H9 (cell line): ENCODE measurements at regions not wholly inside any gene's neighbourhood (a gene's known extent, or its start where the extent isn't known, plus 50 kb on each side); places are given as distances from the start of the nearest gene placed in this dataset.

Source experiments
- DNase-seq: peaks from one replicate; pipeline ENCODE4 v3.0.0-alpha.2; 2017
- H2AFZ ChIP-seq: one replicate; pipeline ENCODE4 v1.6.1; 2013; ENCODE audit warnings: mild to moderate bottlenecking, low read length, control low read depth, moderate library complexity
- H2AK5ac ChIP-seq: 2 replicates; pipeline ENCODE4 v1.6.1; 2013; ENCODE audit warnings: low read length, control low read depth, mixed read lengths; ENCODE audit not compliant: insufficient read length
- H2BK120ac ChIP-seq: one replicate; pipeline ENCODE4 v1.6.1; 2013; ENCODE audit warnings: low read depth, mild to moderate bottlenecking, low read length, control low read depth, inconsistent platforms; ENCODE audit not compliant: poor library complexity, severe bottlenecking
- H2BK12ac ChIP-seq: 2 replicates; pipeline ENCODE4 v1.6.1; 2013; ENCODE audit warnings: low read length, control low read depth, mixed read lengths, low read depth; ENCODE audit not compliant: insufficient read length
- H2BK15ac ChIP-seq: 2 replicates; pipeline ENCODE4 v1.6.1; 2013; ENCODE audit warnings: low read depth, low read length, control low read depth
- H2BK20ac ChIP-seq: one replicate; pipeline ENCODE4 v1.6.1; 2013; ENCODE audit warnings: low read depth, mild to moderate bottlenecking, low read length, control low read depth, inconsistent platforms; ENCODE audit not compliant: poor library complexity, severe bottlenecking
- H2BK5ac ChIP-seq: 2 replicates; pipeline ENCODE4 v1.6.1; 2013; ENCODE audit warnings: low read length, control low read depth, mixed read lengths; ENCODE audit not compliant: insufficient read length
- H3K14ac ChIP-seq: 2 replicates; pipeline ENCODE4 v1.6.1; 2013; ENCODE audit warnings: low read length, control low read depth; ENCODE audit not compliant: insufficient read depth
- H3K18ac ChIP-seq: 2 replicates; pipeline ENCODE4 v1.6.1; 2013; ENCODE audit warnings: low read depth, mild to moderate bottlenecking, mixed read lengths, low read length, control low read depth; ENCODE audit not compliant: insufficient read length
- H3K23ac ChIP-seq: 2 replicates; pipeline ENCODE4 v1.6.1; 2013; ENCODE audit warnings: low read length, control low read depth, mixed read lengths, low read depth; ENCODE audit not compliant: insufficient read length
- H3K23me2 ChIP-seq: 2 replicates; pipeline ENCODE4 v1.6.1; 2013; ENCODE audit warnings: low read depth, mild to moderate bottlenecking, mixed read lengths, low read length, control low read depth; ENCODE audit not compliant: insufficient read length, poor library complexity, severe bottlenecking
- H3K27ac ChIP-seq: 2 replicates; pipeline ENCODE4 v1.5.1; 2013; ENCODE audit warnings: low read length, control low read depth, mixed read lengths, low read depth; ENCODE audit not compliant: insufficient read length
- H3K27me3 ChIP-seq: 2 replicates; pipeline ENCODE4 v1.6.1; 2013; ENCODE audit warnings: low read length, control low read depth, inconsistent platforms; ENCODE audit not compliant: insufficient read depth
- H3K4ac ChIP-seq: 2 replicates; pipeline ENCODE4 v1.6.1; 2013; ENCODE audit warnings: low read depth, mild to moderate bottlenecking, control low read depth, inconsistent platforms, low read length, moderate library complexity
- H3K4me1 ChIP-seq: 2 replicates; pipeline ENCODE4 v1.6.1; 2013; ENCODE audit warnings: low read length, control low read depth, inconsistent platforms; ENCODE audit not compliant: insufficient read depth
- H3K4me2 ChIP-seq: 2 replicates; pipeline ENCODE4 v1.6.1; 2013; ENCODE audit warnings: low read length, control low read depth, mixed read lengths; ENCODE audit not compliant: insufficient read length, insufficient read depth
- H3K56ac ChIP-seq: 2 replicates; pipeline ENCODE4 v1.6.1; 2013; ENCODE audit warnings: low read depth, mild to moderate bottlenecking, mixed read lengths, low read length, control low read depth; ENCODE audit not compliant: insufficient read length
- H3K79me1 ChIP-seq: 2 replicates; pipeline ENCODE4 v1.6.1; 2013; ENCODE audit warnings: low read depth, mild to moderate bottlenecking, moderate library complexity, low read length, control low read depth, inconsistent platforms; ENCODE audit not compliant: insufficient read depth, poor library complexity, severe bottlenecking
- H3K79me2 ChIP-seq: 2 replicates; pipeline ENCODE4 v1.6.1; 2013; ENCODE audit warnings: low read length, control low read depth, inconsistent platforms; ENCODE audit not compliant: insufficient read depth
- H3K9ac ChIP-seq: 2 replicates; pipeline ENCODE4 v1.6.1; 2013; ENCODE audit warnings: low read length, control low read depth, mixed read lengths; ENCODE audit not compliant: insufficient read length; ENCODE audit errors: extremely low read depth
- H3K9me3 ChIP-seq: one replicate; pipeline ENCODE4 v1.6.1; 2013; ENCODE audit warnings: low read depth, low read length, inconsistent platforms; ENCODE audit not compliant: control insufficient read depth
- H3T11ph ChIP-seq: one replicate; pipeline ENCODE4 v1.6.1; 2013; ENCODE audit warnings: mild to moderate bottlenecking, low read length, control low read depth, inconsistent platforms
- H4K20me1 ChIP-seq: one replicate; pipeline ENCODE4 v1.6.1; 2013; ENCODE audit not compliant: control insufficient read depth, insufficient read length, insufficient read depth
- H4K5ac ChIP-seq: 2 replicates; pipeline ENCODE4 v1.6.1; 2013; ENCODE audit warnings: low read depth, mild to moderate bottlenecking, mixed read lengths, low read length, control low read depth; ENCODE audit not compliant: insufficient read length
- H4K8ac ChIP-seq: replicated peaks from 2 replicates; pipeline ENCODE4 v1.6.1; 2013; ENCODE audit warnings: low read length, control low read depth, mixed read lengths, low read depth; ENCODE audit not compliant: insufficient read length
- H4K91ac ChIP-seq: 2 replicates; pipeline ENCODE4 v1.6.1; 2013; ENCODE audit warnings: low read depth, mild to moderate bottlenecking, moderate library complexity, mixed read lengths, low read length, control low read depth; ENCODE audit not compliant: insufficient read length
- H3K27ac Mint-ChIP-seq, 3 experiments: 2 replicates in 2 of 3; 3 replicates in 1 of 3; pipeline ENCODE4 v1.8.0; 2020 to 2021; ENCODE audit warnings: mixed read lengths in 3 of 3, mild to moderate bottlenecking in 1 of 3, moderate library complexity in 1 of 3
- H3K27me3 Mint-ChIP-seq: 2 replicates; pipeline ENCODE4 v1.8.0; 2021; ENCODE audit warnings: low read depth, mild to moderate bottlenecking, moderate library complexity, mixed read lengths
- H3K36me3 Mint-ChIP-seq, 3 experiments: 2 replicates in 2 of 3; 3 replicates in 1 of 3; pipeline ENCODE4 v1.8.0; 2020 to 2021; ENCODE audit warnings: low read depth in 3 of 3, mixed read lengths in 3 of 3; ENCODE audit not compliant: insufficient read depth in 1 of 3
- H3K4me1 Mint-ChIP-seq, 2 experiments: 2 replicates each; pipeline ENCODE4 v1.8.0; 2020; ENCODE audit warnings: mixed read lengths in 2 of 2
- H3K4me3 Mint-ChIP-seq, 2 experiments: 2 replicates in 1 of 2; 3 replicates in 1 of 2; pipeline ENCODE4 v1.8.0; 2020 to 2021; ENCODE audit warnings: mild to moderate bottlenecking in 2 of 2, mixed read lengths in 2 of 2, moderate library complexity in 1 of 2
- H3K9me3 Mint-ChIP-seq, 2 experiments: 2 replicates in 1 of 2; 3 replicates in 1 of 2; pipeline ENCODE4 v1.8.0; 2020; ENCODE audit warnings: mild to moderate bottlenecking in 2 of 2, mixed read lengths in 2 of 2, moderate library complexity in 1 of 2
- WGBS: extraction: QIAGEN DNeasy Blood & Tissue Kit; methylation state at CpG from one replicate; pipeline ENCODE4 v1.1.7; 2013; ENCODE audit warnings: missing lambda C conversion rate, low lambda C conversion rate, mixed read lengths; ENCODE audit not compliant: insufficient read length; ENCODE audit errors: extremely low coverage; 5-methylcytosine and 5-hydroxymethylcytosine counted together
- TF ChIP-seq, protein P1 (sequence below): fragments of 200-600 bp; sonication (generic); conservative IDR thresholded peaks from 3 replicates; pipeline ENCODE4 v1.8.0; 2021; ENCODE audit warnings: antibody characterized with exemption, mild to moderate bottlenecking

DNA sequence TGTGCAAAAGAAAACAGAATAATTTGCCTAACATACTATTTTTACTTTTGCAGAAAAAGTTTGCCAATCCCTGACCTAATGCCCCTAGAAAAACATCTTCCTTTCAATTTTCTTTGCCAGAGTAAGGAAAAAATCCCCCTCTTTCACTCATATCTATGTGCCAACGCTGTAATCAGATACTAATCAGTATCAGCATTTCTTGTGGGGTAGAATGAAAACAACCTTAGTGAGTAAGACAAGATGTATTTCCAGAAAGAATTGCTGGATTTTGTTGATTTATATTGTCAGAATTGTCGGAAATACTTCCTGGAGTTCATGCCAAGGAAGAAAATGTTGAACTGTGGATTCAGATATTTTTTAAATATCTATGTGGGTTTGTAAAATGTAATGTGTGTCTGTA lies 1893.8 kb downstream of the NCAM2 start:
- Histone ChIP-seq H2BK120ac (no peak overlapping the region), H4K8ac (no peak overlapping the region), H2BK20ac (no peak overlapping the region), H3K14ac (no peak overlapping the region), H4K5ac (no peak overlapping the region), H2AK5ac (no peak overlapping the region), H3K9ac (no peak overlapping the region), H3K79me1 (no peaks in the 10 kb centered on the region), H3K79me2 (no peaks in the 10 kb centered on the region), H3K56ac (no peak overlapping the region), H2BK12ac (no peak overlapping the region), H3K4me2 (no peak overlapping the region), H3K23me2 (no peaks in the 10 kb centered on the region), H3K23ac (no peak overlapping the region), H3K27me3 (no peaks in the 10 kb centered on the region), H2BK15ac (no peak overlapping the region), H4K91ac (no peak overlapping the region), H3K4me1 (no peaks in the 10 kb centered on the region; the same call in 1 of the 2 replicates), H3K18ac (no peak overlapping the region), H2AFZ (no peak overlapping the region), H2BK5ac (no peak overlapping the region), H3T11ph (no peak overlapping the region), H3K4ac (no peak overlapping the region), H4K20me1 (no peaks in the 10 kb centered on the region), H3K27ac (no peak overlapping the region), H3K9me3 (no peaks in the 10 kb centered on the region)
- no peaks in the 10 kb centered on the region for H3K27me3 Mint-ChIP-seq
- no peak overlapping the region for H3K4me3 Mint-ChIP-seq
- no CpG with 5 or more reads among the region's 2 CpGs for WGBS
- H3K9me3 Mint-ChIP-seq = peaks cover 0 to 4% of the 10 kb centered on the region in 2 experiments; a peak in 2 of 5 replicates
- no peak for DNase-seq
- TF ChIP-seq, protein P1, sequence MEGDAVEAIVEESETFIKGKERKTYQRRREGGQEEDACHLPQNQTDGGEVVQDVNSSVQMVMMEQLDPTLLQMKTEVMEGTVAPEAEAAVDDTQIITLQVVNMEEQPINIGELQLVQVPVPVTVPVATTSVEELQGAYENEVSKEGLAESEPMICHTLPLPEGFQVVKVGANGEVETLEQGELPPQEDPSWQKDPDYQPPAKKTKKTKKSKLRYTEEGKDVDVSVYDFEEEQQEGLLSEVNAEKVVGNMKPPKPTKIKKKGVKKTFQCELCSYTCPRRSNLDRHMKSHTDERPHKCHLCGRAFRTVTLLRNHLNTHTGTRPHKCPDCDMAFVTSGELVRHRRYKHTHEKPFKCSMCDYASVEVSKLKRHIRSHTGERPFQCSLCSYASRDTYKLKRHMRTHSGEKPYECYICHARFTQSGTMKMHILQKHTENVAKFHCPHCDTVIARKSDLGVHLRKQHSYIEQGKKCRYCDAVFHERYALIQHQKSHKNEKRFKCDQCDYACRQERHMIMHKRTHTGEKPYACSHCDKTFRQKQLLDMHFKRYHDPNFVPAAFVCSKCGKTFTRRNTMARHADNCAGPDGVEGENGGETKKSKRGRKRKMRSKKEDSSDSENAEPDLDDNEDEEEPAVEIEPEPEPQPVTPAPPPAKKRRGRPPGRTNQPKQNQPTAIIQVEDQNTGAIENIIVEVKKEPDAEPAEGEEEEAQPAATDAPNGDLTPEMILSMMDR = no peak
- H3K36me3 Mint-ChIP-seq = 0 out of 7 replicates have a peak, but pooled peaks cover 0 to 4% (median 0%) of the 10 kb centered on the region in 3 experiments
- H3K4me1 Mint-ChIP-seq = peaks cover 2 to 9% of the 10 kb centered on the region in 2 experiments; a peak in 2 of 4 replicates
- no peak overlapping the region for H3K27ac Mint-ChIP-seq
